ENCODE measurements at regions not wholly inside any gene's neighbourhood (a gene's known extent, or its start where the extent isn't known, plus 50 kb on each side); places are given as distances from the start of the nearest gene placed in this dataset.

DNA sequence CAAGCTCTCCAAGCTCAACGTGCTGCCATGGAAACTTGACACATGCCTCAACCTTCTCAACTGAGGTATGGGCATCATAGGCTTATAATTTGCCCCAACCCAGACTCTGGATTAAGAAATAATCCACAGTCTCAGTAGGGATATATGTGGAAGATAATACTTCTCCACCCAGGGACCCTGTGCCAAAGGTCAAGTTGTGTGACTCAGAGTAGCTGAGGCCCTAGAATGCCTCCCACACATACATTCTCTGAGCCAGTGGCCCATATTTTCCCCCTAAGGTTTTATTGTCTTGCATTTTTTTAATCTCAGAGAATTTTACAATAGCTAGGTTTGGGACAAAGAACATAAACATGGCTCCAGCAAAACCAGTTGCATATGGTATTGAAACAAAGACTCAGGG lies 283.1 kb downstream of the IDS start:
- TF ChIP-seq, protein P1, sequence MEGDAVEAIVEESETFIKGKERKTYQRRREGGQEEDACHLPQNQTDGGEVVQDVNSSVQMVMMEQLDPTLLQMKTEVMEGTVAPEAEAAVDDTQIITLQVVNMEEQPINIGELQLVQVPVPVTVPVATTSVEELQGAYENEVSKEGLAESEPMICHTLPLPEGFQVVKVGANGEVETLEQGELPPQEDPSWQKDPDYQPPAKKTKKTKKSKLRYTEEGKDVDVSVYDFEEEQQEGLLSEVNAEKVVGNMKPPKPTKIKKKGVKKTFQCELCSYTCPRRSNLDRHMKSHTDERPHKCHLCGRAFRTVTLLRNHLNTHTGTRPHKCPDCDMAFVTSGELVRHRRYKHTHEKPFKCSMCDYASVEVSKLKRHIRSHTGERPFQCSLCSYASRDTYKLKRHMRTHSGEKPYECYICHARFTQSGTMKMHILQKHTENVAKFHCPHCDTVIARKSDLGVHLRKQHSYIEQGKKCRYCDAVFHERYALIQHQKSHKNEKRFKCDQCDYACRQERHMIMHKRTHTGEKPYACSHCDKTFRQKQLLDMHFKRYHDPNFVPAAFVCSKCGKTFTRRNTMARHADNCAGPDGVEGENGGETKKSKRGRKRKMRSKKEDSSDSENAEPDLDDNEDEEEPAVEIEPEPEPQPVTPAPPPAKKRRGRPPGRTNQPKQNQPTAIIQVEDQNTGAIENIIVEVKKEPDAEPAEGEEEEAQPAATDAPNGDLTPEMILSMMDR (IDR thresholded peaks at IDR 0.05): no peak
- TF ChIP-seq EZH2phosphoT487 (IDR thresholded peaks at IDR 0.05): no peak

All from neural progenitor cell (in vitro differentiated cells).